ENCODE measurements at regions not wholly inside any gene's neighbourhood (a gene's known extent, or its start where the extent isn't known, plus 50 kb on each side); places are given as distances from the start of the nearest gene placed in this dataset.

DNA sequence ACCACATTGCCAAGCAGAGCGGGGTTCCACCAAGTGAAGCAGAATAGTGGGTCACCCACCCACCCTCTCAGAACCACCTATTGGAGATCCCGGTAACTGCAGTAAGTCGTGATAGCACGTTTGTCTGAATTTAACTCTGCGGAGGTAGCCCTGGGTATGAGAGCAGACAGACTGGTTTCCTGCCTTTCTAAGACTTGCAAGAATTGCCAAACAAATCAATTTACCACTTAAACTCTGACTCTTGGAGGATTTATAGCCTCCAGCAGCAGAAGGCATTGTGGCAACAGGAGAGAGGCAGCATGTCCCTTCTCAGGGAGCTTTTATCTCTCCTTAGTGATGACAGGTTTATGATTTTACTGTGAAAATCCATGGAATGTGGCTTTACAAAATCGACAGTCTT lies 287.9 kb upstream of the FMN2 start:
- ATAC-seq: no peak

DNA sequence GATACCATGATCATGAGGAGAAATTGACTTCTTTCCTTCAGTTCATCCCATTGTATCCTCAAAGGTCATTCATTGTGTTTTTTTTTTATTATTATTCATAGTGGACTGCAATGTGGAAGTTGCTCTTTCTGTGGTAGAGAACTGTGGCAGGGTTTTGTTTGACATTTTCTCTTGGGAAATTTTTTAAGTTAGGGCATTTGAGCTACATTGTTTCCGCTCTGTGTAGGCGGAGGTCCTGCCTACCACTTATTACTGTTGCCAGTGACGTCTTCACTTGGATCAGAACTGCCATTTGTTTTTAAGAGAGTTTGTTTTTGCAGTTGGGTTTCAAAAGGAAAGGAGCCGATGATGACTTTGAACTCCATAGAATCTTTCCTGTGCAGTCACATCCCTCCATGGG lies 287.4 kb upstream of the FMN2 start:
- ATAC-seq: no peak

DNA sequence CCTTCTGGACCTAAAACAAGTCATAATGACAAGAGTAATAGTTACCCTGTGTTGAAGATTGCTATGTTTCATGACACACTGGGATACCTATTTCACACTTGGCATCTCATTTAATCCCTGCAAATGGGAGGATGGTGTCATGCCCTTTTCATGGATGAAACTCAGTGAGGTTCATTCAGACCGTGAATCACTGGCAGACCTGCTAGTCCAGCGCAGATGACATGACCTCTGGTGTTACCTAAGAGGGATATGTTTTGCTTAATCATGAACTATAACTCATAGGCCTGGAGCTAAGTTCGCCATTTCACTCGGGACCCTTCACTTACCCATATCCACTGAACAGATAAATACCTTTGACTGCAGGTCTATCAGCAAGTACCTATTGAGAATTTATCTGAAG lies 286.6 kb upstream of the FMN2 start:
- ATAC-seq: no peak

GRCh38 chr1:239805851-239806772 lies 285.6 kb upstream of the FMN2 start:
- no peak for ATAC-seq

GRCh38 chr1:239806897-239807296 lies 284.8 kb upstream of the FMN2 start:
- no peak for ATAC-seq

DNA sequence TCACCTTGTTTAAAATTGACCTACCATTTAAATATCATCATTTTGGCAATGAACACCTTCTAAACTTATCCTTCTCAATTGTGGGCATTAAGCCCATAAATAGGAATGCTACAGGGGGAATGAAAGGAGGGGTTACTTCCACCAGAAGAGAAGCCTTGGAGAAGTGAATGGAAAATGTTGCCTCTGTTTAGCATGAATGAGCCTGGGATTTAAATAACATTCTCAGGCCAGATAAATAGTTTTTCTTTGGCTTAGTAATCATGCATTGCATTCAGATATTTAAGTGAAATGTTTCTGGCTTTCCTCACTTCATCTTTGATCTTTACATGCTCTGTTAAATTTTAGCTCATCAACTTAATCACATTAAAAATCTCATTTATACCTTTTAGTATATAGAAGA lies 284.3 kb upstream of the FMN2 start:
- ATAC-seq: no peak

DNA sequence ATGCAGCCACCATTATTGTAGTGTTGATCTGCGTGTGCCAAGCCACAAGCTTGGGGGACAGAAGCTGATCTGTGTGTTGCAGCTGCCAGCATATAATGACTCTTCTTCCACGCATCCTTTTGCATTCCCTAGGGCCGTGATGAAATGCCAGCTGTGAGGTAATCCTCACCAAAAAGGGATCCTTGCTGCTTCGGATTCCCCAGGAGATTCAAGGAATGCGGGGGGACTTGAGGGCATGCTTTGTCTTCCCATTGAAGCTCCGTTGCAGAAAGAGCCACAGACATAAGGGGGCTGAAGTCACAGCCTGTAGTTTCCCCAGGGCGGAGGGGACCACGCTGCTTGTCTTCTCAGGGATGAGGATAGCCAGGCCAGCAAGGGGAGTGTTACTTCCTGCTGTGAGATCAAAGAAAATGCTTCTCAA lies 281.6 kb upstream of the FMN2 start:
- ATAC-seq: no peak

- peak; percentile 44 to 60 for ATAC-seq
Measured at GRCh38 chr1:239811211-239811885, 280.3 kb upstream of the FMN2 start.

DNA sequence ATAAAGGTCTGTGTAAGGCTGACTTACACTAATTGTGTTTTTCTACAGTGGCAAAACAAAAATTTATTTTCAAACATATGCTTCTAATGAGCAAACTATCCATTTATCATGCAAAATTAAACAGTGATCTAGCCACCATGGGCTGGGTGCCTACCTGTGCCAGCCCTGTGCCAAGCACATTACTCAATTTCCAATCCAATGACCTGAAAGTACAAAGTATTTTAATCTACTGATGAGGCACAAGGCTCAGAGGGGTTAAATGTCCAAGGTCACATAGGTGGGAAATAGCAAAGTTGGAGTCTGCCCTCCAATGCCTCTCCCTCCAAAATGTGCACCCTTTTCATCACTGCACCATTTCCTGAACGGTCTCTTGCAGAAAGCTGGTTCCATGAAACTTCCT lies 279.1 kb upstream of the FMN2 start:
- ATAC-seq: no peak

DNA sequence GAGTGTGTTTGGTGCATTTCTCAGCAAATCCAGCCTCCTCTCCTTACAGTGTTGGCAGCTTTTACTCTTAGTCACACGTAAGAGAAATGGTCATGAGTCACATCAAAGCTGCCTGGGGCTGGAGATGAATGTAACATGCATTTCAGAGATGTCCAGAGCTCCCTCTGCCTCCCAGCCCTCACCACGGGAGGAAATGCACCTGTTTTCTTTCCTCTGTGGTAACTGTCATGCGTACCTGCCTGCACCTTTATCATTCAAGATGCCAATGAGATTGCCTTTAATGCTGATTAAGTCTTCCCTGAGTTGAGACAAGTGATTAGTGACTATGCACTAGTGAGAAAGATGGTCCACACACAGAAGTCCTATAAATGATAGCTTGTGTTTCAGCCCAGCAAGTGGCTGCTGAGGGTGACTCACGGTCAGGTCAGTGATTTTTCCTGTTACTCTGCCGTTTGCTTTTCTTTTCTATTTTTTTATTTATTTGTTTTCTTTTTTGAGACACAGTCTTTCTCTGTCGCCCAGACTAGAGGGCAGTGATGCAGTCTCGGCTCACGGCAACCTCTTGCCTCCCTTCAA lies 277.3 kb upstream of the FMN2 start:
- peak; percentile 57 to 68 for ATAC-seq

DNA sequence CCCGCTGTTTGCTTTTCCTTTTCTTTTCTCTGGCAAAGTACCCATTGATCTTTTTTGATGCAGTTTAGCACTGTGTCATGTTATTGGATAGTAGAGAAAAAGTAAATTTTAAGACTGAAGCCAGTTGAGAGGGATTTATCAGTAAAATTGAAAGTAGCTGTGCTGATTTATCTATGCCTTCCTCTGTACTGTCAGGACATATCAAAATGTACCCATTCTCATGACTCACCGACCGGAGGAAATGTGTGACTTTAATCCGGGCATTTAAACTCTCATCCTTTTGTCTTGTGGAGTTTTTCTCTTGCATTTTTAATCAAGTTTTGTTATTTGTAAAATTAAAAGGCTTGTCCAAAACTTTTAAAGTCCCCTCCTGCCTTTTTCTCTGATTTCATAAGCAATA lies 276.6 kb upstream of the FMN2 start:
- peak; percentile 30 to 47 for ATAC-seq

- no peak for ATAC-seq
Measured at GRCh38 chr1:239816081-239816782, 275.5 kb upstream of the FMN2 start.

DNA sequence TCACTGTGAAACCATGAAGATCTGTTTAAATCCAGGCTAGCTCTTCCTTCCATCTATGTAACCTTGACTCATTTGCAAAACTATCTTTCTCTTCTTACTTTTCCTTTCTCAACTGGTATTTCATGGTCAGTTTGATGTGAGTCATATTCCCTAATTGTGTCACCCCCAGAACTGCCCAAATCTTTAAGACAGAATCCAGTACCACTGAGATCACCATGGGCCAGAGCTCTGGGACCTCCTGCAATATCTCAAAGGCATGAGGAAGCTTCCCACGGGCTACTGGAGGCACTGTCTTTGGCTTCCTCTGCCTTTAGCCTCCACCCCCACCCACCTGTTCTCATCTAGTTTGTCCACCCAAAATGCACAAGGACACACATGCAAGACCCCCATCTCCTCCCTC lies 274.4 kb upstream of the FMN2 start:
- ATAC-seq: no peak

- ATAC-seq: no peak
Measured at GRCh38 chr1:239817801-239818200, 273.9 kb upstream of the FMN2 start.

- ATAC-seq: no peak
Measured at GRCh38 chr1:239819096-239819495, 272.6 kb upstream of the FMN2 start.

GRCh38 chr1:239819756-239820250 lies 271.9 kb upstream of the FMN2 start:
- ATAC-seq: no peak

DNA sequence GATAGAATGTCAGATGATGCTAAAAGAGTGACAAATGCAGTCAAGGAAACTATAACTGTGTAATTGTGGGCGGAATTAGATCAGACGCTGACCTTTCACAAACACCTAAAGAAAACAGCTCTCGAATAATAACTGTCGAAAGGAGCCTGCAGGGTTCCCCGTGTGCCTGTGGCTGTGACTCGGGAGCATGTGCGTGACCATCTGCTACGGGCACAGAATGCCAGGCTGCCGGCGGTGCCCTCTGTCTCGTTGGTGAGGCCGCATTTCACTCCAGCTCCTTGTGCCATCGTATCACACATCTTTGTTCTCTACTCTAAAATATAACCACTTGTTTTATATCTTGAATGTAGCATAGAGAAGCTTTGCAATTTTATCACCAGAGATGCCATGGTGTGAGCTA lies 267.8 kb upstream of the FMN2 start:
- no peak for ATAC-seq

GRCh38 chr1:239826211-239826610 lies 265.5 kb upstream of the FMN2 start:
- no peak for ATAC-seq

DNA sequence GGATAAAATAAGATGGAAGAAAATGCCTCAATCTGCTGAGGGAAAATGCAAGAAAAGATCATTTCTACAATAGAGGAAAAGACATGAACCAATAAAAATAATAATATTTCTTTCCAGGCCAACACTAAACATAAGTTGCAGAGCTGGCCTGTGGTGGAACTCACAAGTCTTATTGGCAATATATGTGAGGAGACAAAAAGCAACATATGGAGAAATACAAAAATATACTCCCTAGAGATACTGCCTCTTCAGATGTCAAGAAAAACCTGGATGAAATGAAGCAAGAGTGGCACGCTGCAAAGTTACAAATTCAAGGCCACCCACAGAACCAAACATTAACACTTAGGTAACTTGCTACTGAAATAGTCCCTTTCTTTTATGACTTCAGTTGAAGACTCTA lies 264.9 kb upstream of the FMN2 start:
- no peak for ATAC-seq

DNA sequence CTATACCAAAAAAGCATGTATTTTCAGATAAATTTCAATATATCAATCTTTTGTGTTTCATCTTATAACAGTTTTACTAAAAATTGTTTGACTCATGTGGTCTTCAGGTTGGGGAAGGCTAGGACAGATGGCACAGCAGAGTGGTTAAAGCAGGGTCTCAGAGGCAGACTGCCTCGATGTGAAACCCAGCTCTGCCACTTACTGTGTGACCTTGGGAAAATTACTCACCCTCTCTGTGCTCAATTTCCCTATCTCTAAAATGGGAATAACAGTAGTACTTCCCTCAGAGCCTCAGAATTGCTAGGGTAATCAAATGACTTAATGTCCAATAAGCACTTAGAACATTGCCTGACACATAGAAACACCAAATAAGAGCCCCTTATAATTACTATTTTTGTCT lies 262.1 kb upstream of the FMN2 start:
- no peak for ATAC-seq

- ATAC-seq: no peak
Measured at GRCh38 chr1:239831577-239832355, 259.9 kb upstream of the FMN2 start.

DNA sequence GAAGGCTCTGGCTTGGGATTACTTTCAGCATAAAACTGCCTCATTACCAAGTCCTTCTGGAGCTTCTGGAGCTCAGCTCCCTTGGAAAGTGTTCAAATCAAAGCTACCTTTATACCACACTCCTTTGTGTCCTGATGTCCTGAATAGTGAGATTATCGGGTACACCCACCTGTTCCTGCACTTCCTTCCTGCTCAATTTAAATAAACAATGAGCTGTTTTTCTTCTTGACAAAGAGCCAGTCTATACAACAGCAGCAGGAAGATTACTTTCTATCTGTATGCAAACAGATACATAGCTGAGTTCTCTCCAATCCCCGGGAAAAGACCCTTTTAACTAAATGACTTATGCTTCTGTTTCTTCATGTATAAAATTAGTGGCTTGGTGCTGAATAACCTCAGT lies 258.0 kb upstream of the FMN2 start:
- no peak for ATAC-seq

All from activated CD4-positive, CD25-positive, alpha-beta regulatory T cell treated with anti-CD3 and anti-CD28 coated beads, Interleukin-2, amount 50 U/mL, for 24 hours (primary cell).